Hepatocyte (in vitro differentiated cells): ENCODE measurements at regions not wholly inside any gene's neighbourhood (a gene's known extent, or its start where the extent isn't known, plus 50 kb on each side); places are given as distances from the start of the nearest gene placed in this dataset.

Source experiments
- EZH2phosphoT487 ChIP-seq: fragments of 200-600 bp; sonication (generic); IDR thresholded peaks from one replicate; pipeline ENCODE4 v1.6.1; 2018; ENCODE audit warnings: antibody characterized with exemption, mild to moderate bottlenecking, low read depth, moderate library complexity; ENCODE audit not compliant: unreplicated experiment, severe bottlenecking
- TF ChIP-seq, protein P1 (sequence below): fragments of 200-600 bp; sonication (generic); IDR thresholded peaks from 2 replicates; pipeline ENCODE4 v1.5.1; 2016; ENCODE audit warnings: antibody characterized with exemption, mild to moderate bottlenecking; ENCODE audit not compliant: poor library complexity

DNA sequence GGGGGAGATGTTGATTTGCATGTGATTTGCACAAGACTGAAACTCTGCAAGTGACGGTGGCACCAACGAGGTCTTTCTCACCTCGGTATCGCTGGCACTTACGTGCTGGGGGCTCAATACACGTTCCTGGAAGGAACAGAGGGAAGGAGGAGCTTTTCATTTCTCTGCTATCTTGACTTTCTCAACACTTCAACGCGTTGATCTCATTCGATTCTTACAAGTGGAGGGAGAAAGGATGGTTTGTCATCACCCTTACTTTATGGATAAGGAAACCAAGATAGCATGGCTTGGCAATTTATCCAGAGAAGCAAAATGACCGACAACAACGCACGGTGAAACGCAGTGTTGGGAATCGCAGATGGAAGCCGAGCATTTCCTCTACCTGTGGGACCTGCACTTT, 87.3 kb upstream of the RFLNA start:
- TF ChIP-seq, protein P1, sequence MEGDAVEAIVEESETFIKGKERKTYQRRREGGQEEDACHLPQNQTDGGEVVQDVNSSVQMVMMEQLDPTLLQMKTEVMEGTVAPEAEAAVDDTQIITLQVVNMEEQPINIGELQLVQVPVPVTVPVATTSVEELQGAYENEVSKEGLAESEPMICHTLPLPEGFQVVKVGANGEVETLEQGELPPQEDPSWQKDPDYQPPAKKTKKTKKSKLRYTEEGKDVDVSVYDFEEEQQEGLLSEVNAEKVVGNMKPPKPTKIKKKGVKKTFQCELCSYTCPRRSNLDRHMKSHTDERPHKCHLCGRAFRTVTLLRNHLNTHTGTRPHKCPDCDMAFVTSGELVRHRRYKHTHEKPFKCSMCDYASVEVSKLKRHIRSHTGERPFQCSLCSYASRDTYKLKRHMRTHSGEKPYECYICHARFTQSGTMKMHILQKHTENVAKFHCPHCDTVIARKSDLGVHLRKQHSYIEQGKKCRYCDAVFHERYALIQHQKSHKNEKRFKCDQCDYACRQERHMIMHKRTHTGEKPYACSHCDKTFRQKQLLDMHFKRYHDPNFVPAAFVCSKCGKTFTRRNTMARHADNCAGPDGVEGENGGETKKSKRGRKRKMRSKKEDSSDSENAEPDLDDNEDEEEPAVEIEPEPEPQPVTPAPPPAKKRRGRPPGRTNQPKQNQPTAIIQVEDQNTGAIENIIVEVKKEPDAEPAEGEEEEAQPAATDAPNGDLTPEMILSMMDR: no peak
- no peak for TF ChIP-seq EZH2phosphoT487
